ENCODE measurements at regions not wholly inside any gene's neighbourhood (a gene's known extent, or its start where the extent isn't known, plus 50 kb on each side); places are given as distances from the start of the nearest gene placed in this dataset.

DNA sequence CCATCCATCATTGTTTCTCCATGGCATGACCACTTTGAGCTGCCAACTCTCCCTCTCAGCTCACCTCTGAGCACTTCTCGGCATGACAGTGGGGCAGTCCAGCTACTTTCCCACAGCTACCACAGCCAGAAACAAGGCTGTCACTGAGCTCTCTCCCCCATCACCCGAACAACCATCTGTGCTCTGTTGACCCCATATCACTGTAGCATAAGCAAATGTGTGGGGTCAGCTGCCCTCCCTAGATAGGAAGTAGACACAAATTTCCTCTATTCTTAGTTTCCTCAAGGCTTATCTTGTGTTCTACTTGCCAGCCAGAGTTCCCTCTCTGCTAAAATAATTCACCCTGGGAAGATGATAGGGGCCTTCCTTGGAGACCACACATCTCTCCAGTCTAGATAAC, 82.6 kb upstream of the FUT8 start:
- no peak for DNase-seq

DNA sequence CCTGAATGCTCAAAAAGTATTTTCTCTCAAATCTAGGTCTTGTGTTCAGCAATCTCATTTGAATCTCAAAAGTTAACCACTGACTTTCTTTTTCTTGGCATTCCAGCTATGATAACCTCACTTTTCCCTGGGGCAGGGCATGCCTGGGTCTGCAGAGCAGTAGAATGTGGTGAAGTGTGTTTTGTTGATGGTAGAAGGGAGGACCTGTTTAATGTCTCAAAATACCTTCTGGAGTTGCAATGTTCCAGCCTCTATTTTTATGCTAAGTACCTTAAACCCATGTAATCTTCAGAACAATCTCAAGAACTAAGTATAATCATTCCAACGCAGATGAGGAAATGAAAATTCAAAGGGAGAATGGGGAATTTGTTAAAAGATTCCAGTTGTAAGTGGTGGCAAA, 82.1 kb upstream of the FUT8 start:
- no peak for DNase-seq

DNA sequence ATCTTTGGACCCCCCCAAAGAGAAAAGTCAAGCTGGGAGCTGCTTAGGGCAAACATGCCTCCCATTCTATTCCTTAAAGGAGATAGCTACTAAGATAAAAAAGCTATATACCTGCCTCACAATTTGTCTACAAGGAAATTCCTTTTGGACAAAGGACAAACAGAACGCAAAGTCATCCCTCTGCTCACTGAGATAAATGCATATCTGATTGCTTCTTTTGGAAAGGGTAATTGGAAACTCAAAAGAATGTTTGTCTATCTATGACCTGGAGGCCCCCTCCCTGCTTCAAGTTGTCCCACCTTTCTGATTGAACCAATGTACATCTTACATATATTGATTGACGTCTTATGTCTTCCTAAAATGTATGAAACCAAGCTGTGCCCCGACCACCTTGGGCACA, 80.9 kb upstream of the FUT8 start:
- no peak for DNase-seq

DNA sequence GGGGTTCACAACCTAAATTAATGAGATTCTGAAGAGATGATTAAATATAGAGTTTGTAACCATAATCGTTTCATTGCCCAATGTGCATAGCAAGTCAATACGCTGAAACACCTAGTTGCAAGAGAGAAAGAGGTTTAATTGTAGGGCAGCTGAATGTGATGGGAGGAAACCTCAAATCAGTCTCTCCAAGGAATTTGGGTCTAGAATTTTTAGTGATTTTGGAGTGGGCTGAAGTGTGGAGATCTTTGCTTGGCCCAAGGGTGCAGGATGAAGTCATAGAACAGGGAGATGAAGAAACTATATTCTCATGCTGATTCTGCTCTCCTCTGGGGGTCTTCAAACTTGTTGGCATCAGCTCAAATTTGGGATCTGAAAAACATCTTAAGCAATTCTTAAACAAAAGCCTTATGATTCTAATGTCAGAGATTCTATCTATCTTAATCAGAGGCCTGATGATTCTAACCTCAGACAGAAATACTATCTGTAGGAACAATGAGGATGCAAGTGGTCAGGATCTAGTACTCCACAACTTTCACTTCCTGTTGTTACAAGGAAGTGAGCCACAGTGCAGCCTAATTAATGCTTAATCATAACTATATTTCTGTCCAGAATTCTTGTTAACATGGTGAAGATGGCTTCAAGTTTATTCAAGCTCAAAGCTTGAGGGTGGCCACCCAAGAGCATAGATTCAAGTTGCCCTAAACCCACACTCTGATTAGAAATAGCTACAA, 80.2 kb upstream of the FUT8 start:
- DNase-seq: no peak

DNA sequence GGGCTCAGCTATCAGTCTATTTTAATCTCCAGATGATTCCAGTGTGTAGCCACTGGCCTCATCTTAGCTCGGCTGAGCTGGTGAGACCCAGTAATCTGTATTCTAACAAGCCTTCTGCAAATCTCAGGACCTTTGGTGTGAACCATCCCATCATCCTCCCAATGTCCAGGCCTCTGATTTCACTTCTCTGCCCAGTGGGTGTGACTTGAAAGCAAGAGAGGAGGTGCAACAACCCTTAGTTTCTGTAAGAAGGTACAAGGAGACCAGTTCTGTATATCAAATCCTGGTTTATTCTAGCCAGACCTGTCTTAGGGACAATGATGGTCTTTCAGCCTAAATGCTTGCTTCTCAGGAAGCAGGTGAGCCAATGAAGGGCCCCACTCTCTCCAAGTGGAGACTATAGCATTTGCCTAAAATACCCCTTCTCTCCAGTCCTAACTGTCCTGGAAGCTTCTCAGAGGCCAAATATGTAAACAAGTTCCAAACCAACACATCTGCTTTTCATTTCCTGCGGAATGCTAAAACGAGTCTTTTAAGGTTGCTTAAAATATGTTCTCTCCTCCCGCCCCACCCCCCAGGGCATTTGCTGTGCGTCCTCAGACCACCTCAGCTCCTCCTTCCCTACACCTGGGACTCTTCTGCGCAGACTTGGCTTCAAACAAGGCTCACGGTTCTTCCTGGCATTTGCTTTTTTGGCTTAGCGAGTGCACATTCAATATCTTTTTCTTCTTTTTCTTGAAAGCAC, 78.4 kb upstream of the FUT8 start:
- no peak for DNase-seq

DNA sequence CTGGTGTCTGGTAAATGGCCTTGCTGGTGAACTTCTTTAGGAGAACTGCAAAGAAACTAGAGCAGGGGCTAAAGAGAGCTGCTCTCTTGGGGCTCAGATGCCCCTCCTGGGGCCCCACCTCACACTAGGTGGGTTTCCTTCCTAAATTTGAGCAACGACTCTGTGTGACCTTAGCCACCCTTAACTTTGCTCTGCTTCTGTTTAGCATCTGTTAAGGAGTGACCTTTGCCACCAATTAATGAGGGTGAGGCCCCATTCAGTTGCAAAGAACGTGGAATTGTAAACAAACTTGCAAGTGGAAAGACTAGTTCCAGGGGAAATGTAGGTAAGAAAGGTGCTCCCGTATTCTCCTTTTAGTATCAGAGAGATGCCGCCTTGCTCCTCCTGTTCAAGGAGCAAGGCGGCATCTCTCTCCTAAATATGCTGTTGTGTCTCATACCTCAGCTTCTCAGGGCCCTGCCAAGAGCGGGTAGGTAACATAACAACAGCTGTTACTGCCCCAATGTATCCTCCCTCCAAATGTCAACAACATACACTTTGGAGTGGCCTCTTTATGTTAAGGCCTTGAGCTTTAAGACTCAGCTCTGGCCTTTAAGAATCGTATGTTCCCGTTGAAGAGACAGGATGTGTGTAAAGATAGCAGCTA, 77.6 kb upstream of the FUT8 start:
- DNase-seq: no peak

DNA sequence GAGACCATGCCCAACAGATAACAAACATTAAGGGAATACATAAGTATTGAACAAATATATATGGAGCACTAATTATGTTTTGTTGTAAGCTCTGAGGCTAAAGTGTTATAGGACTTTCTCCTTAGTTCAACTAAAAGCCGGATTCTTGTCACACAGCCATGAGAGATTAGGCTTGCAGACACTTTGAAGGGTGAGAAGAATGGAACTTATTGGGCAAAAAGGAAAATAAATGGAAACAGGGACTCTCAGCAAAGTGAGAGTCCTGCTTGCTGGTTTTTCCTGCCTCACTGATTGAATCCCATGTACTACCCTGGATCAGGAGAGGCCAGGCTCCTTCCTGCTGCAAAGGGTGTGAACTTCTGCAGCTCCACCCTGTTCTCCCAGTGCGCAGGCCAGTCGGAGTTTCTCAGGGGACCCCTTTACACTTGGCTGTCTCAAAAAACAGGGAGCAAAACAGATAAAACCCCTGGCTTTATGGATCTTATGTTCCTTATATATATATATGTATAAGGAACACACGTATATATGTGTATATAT, 77.1 kb upstream of the FUT8 start:
- no peak for DNase-seq

DNA sequence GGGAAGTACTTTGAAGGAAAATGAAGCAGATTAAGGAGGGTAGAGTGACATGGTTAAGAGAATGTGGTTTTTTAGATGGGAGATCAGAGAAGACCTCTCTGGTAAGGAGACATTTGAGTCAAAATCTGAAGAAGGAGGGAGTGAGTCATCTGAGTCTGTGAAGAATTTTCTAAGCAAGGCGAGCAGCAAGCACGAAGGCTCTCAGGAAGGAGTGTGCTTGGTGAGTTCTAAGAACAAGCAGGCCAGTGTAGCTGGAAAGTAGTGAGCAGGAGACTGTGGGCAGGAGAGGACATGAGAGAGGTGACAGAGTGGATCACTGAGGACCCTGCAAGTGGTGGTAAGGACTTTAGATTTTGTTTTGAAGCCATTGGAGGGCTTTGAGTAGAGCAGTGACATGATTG, 76.3 kb upstream of the FUT8 start:
- DNase-seq: peak; percentile 74

DNA sequence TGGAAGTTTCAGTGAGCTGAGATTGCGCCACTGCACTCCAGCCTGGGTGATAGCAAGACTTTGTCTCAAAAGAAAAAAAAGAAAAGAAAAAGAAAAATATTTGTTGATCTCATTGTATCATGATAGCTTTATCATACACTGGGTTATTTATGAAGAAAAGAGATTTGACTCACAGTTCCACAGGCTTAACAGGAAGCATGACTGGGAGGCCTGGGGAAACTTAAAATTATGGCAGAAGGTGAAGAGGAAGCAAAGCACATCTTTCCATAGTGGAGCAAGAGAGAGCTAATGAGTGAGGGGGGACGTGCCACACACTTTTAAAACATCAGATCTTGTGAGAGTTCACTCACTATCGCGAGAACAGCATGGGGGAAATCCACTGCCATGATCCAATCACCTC, 72.7 kb upstream of the FUT8 start:
- no peak for DNase-seq

DNA sequence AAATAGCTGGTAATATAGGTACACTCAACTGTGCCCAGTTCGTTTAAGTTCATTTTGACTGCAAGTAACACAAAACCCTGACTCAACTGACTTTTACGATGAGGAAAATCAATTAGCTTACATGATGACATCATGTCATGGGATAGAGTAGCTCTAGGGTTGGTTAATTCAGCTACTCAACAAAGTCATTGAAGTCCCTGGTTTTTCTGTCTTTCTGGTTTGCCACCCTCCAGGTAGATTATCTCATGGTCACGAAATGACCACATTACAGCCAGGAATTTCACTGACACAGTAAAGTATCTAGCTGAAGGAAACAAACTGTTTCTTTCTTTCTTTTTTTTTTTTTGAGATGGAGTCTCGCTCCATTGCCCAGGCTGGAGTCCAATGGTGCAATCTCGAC, 68.5 kb upstream of the FUT8 start:
- DNase-seq: no peak

DNA sequence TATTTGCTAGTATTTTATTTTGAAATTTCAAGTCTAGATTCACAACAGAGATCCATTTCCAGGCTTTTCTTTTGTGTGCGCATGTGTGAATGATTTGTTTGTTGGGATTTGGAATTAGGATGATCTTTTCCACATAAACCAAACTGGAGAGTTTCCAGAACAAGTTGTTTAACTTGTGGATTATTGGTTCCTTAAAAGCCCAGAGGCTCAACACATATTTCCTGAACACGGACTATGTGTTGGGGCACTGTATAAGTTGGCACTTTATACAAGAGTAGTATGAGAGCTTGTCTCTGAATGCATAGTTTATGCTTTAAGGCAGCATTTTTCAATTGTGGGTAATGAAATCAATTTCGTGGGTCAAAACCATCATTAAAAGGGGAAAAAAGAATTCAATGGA, 67.3 kb upstream of the FUT8 start:
- DNase-seq: no peak

DNA sequence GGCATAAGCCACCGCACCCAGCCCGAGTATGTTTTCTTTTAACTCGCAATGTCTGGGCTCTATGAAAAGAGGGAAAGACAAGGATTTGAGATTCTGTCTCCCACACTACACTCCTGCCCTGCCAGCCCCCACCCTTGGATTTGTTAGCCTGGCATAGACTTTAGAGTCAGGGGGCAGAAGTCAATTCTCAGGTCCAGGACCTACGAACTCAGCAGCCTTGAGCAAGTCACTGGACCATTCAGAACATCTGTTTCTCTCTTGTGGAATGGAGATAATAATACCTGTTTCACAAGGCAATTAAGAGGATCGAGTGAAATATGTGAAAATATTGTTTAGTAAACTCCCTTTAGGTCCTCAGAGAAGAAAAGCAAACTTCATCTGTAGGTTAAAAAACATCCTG, 66.1 kb upstream of the FUT8 start:
- no peak for DNase-seq

DNA sequence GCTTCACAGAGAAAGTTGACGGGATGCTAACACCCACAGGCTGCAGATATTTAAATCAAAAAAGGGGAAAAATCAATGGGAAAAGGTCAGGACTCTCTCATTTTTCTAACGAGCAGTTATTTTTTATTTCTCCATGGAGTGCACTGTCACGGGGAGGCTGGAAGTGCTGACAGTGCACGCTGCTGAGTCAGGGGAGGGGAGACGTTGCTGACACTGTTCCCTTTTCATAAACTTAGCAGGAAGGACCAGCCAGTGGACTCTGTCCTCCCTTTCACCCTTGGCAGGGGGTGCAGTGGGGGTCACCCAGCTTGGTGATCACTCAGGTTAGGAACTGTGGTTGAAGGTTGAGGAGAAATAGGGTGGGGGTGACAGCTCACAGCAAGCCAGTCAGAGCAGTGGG, 65.6 kb upstream of the FUT8 start:
- no peak for DNase-seq

DNA sequence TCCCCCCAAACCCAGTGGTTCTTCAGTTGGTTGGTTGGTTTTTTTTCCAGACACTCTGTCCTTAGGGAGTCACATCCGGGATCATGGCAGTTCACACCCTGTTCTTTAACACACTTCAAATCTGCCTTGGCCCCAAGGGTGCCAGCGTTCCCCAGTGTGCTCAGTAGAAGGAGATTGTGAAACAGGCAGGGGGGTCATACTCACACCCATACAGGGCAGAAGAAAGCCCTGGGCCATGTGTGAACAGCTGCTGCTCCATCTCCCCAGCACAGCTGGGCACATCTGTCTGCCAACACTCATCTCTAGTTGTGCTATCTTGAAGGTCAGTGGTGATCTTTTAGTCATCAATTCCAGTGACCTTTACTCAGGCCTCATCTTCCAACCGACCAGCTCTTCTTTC, 64.4 kb upstream of the FUT8 start:
- DNase-seq: no peak

DNA sequence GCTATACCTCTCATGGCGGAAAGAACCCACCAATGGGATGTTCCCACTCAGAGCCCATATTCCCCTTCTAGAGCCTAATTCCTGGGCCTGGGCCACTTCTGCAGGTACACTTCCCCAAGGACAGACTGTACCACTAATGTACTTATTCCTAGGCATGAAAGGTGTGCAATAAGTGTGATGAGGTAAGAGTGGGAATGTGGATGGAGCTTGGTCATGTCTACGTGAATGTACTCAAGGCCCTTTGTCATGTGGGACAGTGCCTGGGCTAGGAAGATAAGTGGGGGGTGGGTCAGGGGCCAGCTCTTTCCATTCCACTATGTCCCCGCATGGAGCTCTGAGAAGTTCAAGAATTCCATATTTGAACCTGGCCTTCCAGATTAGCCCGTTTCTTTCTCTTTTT, 63.4 kb upstream of the FUT8 start:
- DNase-seq: no peak

DNA sequence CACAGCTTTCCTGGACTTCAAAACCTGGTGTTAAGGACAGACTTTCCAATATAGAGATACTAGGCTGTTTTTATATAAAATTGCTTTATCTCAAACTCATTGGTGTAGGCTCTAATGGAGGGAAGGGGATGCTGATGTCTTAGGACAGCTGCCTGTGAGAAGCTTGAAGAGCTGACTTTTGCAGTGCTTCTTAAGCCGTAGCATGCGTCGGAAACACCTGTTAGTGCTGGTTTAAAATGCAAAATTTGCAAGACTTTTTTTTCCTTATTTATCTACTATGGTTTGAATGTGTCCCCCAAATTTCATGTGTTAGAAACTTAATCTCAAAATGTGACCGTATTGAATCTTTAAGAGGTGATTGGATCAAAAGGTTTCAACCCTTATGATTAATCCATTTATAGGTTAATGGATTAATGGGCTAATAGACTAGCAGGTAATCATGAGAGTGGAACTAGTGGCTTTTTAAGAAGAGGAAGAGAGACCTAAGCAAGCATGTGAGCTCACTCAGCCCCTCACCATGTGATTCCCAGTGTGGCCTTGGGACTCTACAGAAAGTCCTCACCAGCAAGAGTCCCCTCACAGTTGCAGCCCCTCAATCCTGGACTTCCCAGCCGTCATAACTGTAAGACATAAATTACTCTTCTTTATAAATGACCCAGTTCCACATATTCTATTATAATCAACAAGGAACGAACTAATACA, 60.9 kb upstream of the FUT8 start:
- no peak for DNase-seq

DNA sequence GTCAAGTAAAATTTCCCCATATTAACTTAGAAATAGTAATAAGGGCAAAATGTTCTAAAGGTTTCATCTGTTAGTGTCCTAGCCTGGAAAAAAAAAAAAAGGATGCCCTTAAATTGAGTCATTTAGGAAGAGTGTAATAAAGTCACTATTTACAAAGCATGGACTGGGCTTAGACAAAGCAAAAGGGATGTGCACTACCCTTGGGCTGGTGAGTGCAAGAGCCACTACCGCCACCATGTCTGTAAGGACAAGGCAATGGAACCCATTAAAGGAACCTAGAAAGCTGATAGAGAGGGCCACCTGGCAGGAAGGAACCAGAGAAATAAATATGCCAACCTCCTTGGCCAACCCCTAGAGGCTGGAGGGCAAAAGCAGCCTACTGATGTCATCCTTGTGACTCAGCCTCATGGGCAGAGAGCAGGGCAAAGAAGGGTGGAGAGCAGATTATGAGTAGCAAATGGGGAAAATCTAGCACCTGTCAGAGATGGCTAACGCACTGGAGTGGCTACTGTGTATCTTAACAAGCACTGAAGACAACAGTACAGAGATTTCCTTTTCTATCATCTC, 59.5 kb upstream of the FUT8 start:
- no peak for DNase-seq

DNA sequence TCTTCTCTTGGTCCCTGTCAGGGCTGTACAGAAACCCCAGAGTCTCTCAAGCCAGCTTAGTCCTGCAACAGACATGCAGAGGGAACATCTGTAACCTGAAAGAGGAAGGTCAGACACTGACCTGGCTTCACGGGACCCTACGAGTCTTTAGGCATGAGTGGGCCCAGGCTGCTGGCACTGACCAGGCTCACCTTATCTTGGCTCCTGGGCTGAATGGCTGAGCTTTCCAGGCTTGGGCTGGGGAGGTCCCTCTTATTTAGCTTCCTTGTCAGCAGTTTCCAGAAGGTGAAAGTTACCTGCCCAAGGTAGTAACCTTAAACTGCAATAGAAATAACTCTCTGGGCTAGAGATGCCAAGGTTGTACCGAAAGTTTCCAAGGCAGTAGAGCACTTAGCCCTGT, 58.4 kb upstream of the FUT8 start:
- no peak for DNase-seq

DNA sequence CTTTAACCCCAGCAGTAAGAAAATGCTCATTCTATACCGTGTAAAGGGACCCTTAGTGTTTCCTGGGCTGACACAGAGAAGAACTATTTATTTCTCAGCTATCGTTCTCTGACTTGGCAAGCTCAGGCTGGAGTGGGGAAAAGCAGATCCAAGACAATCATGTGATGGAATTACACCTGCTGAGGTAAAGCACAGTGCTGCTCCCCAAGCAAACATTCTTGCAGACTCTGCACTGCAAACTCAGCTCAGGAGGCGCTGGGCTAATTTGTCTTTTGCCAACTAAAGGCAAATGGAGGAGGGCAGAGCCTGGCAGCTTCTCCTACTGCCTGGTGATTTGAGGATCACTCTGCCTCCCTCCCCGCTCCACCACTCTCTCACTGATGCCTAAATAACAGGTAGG, 57.8 kb upstream of the FUT8 start:
- DNase-seq: no peak

DNA sequence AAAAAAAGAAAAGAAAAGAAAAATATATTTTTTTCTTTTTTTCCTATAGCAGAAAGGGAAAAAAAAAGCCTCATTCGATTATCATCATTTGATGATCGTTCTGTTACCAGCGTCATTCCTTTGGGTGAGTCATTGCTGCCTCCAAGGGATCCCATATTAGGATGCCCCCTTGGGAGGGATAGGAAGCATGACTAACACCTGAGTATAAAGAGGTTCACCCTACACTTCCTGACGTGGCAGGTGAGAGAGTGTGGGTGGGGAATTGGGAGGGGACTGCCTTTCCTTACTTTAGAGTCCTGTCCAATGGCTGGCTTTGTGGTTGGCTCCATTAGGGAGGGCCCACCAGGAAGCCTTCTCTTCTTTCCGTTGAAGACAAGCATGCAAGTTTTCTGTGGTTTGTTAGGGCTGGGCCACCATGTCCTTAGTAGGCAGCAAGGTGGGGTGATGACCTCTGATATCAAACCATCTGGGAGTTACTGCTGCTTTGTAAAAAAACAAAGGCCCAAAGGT, 56.1 kb upstream of the FUT8 start:
- DNase-seq: peak; percentile 73

DNA sequence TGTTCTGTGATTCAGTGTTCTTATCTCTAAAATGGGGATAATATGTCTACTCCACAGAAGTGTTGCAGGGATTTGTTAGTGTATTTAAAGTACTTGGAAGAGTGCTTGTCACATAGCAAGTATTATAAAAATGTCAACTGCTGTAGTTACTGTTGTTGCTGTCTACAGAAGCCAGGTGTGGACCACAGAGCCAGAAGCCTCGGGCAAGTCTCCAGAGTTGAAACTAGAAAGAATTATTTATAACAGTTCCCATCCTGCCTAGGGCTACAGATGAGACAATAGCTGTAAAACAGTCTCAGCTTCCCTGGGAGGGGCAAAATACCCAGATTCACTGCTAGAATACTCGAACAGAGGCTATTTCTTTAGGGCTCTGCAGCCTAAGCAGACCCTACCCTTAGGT, 55.4 kb upstream of the FUT8 start:
- DNase-seq: no peak

DNA sequence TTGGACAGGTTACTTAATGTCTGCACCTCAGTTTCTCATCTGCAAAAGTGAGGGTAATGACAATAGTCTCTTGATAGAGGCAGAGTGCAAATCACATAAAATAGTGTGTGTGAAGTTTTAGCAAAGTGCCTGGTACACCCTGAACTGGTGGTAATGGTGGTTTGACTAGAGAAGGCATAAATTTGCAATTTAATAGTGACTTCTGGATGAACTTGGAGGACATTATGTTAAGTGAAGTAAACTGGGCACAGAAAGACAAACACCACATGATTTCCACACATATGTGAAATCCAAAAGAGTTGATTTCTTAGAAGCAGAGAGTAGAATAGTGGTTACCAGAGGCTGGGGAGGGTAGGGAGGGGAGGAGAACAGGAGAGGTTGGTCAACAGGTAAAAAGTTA, 54.8 kb upstream of the FUT8 start:
- no peak for DNase-seq

DNA sequence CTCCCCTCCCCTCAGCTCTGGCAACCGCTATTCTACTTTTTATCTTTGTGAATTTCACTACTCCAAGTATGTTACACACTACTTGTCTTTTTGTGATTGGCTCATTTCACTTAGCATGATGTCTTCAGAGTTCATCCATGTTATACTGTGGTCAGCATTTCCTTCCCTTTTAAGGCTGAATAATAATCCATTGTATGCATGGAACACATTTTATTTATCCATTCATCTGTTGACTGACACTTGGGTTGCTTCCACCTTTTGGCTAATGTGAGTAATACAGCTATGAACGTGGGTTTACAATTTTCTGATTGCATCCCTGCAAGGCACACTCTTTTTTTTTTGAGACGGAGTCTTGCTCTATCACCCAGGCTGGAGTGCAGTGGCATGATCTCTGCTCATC, 53.0 kb upstream of the FUT8 start:
- DNase-seq: no peak
